GM21515 (cell line): ENCODE measurements at regions not wholly inside any gene's neighbourhood (a gene's known extent, or its start where the extent isn't known, plus 50 kb on each side); places are given as distances from the start of the nearest gene placed in this dataset.
"Not testable (repeated sequence)": the region's sequence is repeated elsewhere in the genome, so short reads cannot be mapped to it uniquely, and the experiment has no call there.

ENCODE experiments used
- ATAC-seq: cut with Tn5 transposase; IDR thresholded peaks from one replicate; pipeline ENCODE4 v1.9.1; 2021; ENCODE audit not compliant: unreplicated experiment

DNA sequence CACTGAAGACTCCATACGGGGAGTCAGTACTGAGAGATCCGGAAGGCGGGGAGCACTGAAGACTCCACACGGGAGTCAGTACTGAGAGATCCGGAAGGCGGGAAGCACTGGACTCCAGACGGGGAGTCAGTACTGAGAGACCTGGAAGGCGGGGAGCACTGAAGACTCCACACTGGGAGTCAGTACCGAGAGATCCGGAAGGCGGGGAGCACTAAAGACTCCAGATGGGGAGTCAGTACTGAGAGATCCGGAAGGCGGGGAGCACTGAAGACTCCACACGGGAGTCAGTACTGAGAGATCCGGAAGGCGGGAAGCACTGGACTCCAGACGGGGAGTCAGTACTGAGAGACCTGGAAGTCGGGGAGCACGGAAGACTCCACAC, 77.2 kb downstream of the DLL1 start:
- not testable (repeated sequence) for ATAC-seq

DNA sequence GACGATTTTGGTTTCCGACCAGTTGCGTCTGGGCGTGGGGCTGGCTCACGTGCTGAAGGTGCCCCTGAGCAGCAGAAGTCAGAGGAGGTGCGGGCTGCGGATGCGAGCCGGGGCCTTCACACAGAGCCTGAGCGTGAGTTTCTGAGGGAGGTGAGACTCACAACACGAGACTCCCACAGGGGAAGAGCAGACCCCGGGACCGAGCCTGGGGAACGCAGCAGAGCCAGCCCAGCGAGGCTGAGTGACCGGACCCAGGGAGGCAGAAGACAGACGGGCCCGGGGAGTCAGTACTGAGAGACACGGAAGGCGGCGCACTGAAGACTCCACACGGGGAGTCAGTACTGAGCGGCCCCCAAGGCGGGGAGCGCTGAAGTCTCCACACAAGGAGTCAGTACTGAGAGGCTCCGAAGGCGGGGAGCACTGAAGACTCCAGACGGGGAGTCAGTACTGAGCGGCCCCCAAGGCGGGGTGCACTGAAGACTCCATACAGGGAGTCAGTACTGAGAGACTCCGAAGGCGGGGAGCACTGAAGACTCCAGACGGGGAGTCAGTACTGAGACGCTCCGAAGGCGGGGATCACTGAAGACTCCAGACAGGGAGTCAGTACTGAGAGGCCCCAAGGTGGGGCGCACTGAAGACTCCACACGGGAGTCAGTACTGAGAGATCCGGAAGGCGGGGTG, 77.8 kb downstream of the DLL1 start:
- ATAC-seq, result no peak

DNA sequence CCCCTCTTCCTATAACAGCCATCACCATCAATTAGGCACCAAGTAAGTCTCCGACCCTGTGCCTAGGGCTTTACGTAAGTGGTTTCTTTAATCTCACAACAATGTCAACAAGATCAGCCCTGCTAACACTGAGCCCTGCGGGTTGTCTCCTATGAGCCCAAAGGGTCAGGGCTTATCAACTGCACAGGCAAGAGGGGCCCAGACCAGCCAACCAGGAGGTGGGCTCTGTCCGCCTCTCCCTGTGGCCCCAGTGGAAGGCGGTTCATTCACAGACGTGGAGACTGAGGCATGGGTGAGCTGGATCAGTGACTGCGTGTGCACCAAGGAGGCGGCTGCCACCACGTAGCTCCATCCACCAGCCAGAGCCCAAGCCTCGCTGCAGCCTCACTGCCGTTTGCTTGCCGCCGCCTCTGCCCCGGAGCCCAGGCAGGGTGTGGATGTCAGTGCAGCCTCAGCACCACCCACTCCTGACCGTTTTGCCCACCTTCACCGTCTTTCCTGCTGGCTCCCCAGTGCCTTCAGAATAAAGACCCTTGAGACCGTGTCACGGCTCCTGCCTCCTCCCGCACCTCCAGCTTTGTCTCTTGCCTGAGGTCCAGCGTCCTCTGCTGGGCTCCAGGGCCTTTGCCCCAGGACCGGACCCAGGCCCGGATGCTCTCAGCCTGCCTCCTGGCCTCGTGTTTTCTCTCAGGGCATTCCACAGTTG, 78.7 kb downstream of the DLL1 start:
- ATAC-seq, result no peak

DNA sequence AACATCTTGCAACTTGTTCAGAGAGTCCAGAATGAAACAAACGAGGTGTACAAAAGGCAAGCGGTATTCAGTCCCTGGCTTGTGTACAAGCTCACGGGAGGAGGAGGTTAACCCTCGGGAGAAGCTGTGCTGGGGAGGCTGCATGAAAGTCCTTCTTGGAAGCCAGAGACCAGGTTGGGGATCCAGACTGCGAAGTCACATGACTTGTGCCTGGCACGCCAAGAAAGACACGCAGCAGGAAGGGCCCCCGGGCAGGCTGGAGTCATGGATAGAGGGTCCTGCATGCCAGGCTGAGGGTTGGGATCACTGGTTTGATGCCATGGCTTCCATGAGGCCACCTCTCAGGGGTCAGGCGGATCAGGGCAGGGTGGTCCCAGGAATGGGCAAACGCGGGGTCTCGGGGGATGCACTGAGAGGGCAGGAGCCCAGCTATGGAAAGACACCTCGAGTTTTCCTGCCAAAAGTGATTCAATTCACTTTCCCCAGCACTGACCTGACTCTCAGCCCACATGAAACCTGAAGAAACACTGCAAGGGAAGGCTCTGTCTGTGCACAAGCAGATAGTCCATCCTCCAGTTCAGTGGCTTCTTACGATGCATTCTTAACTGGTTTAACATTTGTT, 79.4 kb downstream of the DLL1 start:
- no peak for ATAC-seq

DNA sequence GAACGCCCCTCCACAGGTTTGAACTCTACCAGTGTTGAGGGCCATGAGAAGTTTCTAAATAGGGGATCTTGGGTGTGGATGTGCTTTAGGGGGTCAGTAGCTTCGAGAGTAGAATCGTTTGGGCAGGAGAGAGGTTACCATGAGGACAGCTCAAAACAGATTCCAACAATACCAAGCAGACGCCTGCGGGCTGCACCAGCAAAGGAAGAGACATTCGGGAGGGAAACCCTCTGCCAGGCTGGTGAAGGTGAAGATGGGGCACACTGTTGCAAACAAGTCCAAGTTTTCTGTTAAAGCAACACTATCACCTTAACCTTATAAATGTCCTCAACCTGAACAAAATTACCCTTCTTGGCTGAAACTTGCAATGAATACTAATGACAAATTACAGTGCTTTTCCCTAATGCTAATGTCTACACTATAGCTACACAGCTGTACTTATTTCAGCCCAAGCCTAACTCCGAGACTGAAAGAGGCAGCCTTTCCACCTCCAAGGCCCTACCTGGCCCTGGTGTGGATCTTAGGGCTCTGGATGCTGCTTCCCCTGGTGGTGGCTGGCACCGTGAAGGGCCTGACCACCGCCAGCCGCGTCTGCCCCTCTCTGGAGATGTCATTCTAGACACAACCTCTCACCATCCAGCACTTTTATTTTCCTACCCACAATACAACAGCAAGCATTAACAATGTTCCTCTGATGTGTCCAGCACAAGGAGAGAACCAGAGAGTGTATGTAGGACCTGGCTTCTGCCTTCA, 80.1 kb downstream of the DLL1 start:
- no peak for ATAC-seq

DNA sequence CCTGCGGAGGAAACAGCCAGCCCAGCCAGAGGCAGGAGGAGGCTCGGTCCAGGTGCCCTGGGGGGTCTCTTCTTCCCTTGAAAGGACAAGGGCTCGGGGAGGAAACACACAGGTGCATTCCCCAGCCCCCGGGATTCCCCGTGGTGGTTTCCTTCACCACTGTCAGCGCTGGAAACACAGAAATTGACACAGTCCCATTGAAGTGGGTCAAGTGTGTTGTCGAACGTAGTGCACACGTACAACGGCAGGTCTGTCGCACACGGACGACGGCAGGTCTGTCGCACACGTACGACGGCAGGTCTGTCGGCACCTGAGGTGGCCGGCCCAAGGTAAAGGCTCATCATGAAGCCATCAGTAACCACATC, 80.9 kb downstream of the DLL1 start:
- ATAC-seq, result no peak

DNA sequence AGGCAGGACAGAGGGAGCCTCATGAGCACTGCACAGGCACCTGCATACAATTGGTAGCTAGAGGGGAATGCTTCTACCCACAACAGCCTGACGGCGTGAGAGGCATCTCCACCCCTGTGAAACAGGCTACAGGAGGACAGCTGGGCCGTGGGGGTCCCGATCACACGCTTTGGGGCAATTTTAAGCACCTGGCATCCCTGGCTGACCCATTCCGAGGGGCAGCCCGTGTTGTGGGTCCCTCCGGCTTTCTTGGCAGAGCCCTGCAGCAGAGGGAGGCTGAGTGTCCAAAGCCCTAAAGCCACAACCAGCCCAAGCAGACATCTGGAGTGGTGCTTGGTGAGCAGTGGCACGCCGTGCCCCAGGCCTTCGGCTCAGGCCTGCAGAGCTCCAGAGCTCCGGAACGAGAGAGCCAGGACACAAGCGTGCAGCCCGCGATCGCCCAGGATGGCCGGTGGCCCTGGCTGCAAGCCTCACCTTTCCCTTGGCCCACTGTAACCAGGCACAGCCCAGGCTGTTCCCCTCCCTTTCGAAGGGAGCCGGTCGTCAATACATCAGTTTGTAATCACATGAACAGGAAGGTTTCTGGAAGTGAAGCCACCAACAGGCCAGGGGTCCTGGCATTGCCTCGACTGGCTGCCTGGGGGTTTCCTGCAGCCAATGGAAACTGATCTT, 81.4 kb downstream of the DLL1 start:
- no peak for ATAC-seq

DNA sequence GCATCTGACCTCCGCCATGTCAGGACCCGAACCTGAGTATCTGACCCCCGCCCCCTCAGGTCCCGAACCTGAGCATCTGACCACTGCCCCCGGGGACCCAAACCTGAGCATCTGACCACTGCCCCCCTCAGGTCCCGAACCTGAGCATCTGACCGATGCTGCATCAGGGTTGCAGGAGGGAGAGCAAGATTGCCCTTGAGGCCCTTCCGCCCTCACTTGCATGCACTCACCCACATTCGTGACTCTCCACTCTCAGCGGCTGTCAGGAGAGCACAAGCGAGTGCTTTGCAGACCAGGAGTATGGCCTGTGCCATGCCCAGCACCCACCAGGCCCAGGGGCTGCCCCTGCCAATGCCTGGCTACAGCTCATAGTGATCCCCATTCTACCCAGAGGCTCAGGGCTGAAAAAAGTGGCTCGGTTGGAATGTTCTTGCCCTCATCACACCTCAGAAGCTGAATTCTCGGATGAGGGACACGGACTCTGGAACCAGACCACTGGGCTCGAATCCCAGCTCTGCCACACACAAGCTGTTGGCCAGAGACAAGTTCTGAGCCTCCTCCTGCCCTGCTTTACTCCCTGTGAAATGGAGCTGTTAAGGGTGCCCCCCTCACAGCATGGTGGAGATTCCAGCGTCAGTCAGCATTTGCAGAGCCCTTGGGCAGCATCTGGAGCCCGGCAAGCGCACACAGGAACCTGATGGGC, 82.1 kb downstream of the DLL1 start:
- ATAC-seq, result no peak

DNA sequence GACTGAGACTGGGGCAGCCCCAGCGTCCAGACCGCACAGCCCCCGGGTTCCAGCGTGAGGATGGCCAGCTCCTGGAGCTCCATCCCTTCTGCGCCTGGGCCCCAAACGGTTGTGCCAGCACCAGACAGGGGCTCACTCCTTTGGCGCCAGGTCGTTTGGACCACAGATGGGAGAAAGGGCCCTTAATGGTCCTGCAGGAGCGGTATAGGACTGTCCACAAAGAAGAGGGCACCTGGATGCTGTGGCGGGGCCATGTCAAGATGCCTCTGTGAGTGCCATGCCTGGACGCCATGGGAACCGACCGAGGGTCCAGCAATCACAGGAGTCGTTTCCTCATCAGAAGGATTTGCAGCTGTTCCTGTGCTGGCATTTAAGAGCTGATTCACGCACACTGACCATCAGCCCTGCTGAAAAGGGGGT, 82.7 kb downstream of the DLL1 start:
- no peak for ATAC-seq

DNA sequence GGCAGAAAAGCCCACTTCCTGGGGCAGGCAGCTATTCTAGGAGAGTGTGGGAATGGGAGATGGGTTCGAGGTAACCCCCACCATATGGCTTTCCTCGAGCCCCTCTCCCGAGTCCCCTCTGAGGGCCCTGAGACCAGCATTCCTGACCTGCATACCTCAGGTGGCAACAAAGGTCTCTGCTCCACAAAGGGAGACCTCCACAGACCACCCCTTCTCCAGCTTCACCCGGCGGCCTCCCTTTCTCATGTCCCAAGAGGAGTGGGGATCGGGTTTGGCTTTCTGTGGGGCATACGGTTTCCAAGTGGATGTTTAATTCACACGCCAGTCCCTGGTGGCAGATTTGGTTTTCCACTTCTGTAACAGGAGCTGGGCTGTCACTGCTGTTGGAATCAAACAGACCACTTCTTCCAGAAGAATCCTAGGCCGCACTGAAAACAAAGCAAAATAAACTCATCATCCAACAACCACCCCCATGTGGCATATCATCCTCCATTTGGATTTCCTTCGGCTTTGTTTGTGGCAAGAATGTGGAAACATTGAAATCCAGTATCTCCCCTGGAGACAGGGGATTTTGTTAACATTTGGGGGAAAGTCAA, 83.2 kb downstream of the DLL1 start:
- no peak for ATAC-seq

DNA sequence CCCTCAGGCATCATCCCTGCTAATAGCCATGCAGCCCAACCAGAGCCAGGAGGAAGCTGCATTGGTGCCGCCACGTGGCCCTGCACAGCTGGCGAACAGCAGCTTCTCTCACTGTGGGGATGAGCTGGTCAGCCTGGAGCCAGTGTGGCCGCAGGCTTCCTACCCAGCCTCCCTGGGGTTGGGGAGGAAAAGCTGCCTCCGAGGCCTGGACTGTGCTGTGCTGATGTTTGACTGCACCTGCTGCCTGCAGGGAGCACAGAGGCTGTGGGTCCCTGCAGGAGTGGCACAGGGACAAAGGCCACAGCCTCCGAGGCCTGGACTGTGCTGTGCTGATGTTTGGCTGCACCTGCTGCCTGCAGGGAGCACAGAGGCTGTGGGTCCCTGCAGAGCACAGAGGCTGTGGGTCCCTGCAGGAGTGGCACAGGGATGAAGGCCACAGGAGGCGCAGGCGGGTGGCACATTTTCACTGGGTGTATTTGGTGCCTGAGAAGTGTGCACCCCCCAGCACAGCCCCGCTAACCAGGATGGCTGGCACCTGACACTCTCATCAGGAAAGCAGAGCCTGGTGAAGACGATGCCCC, 83.9 kb downstream of the DLL1 start:
- no peak for ATAC-seq

DNA sequence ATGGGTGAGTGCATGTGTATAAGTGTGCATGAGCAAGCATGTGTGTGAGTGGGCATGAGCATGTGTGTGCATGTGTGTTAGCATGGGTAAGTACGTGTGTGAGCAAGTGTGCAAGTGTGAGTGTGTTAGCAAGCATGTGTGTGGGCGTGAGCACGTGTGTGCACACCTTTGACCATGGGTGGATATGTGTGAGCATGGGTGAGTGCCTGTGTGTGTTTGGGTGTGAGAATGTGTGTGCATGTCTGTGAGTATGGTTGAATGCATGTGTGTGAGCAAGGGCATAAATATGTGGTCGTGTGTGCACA, 84.6 kb downstream of the DLL1 start:
- no peak for ATAC-seq

DNA sequence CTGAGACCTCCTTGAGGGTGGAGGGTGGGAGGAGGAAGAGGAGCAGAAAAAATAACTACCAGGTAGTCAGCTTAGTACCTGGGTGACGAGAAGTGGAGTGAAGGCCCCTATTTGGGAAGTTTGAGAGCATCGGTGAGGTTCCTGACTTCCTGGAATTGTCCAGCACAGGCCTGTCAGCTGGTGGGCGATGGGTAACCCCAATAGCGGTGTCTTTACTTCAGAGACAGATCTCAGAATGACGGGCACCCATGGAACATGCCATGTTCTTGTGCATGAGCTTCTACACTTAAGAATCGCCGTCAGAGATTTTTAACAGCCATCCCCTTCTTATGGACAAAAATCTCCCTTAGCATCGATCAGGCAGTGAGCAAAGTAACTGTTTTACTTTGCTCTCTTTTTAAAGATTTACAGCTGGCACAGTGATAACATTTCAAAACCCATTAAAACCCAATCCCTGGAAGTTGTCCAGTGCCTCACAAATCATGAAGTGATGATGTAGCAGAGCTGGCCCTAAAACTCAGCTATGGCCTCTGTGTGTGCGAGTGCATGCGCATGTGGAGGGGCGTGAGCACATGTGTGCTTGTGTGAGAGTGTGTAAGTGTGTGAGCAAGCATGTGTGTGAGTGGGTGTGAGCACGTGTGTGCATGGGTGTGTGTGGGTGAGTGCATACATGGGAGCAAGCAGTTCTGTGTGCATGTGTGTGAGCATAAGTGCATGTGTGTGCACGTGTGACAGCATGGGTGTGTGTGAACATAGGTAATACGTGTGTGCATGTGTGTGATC, 85.2 kb downstream of the DLL1 start:
- no peak for ATAC-seq

DNA sequence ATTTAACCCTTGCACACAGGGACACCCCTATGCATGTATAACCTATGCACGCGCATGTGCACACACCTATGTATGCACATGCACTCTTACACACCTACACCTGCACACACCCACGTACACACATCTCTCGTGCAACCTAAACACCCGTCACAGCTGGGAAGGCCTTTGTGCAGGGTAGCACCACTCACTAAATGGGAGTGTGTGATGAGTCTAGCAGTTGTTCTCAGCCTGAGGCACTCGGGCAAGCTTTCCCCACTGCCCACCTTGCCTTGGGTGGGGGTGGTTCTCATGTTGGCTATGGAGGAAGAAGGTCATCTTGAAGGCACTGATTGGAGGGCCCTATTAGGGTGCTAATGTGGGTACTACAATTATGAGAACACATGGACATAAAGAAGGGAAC, 85.8 kb downstream of the DLL1 start:
- ATAC-seq, result no peak

DNA sequence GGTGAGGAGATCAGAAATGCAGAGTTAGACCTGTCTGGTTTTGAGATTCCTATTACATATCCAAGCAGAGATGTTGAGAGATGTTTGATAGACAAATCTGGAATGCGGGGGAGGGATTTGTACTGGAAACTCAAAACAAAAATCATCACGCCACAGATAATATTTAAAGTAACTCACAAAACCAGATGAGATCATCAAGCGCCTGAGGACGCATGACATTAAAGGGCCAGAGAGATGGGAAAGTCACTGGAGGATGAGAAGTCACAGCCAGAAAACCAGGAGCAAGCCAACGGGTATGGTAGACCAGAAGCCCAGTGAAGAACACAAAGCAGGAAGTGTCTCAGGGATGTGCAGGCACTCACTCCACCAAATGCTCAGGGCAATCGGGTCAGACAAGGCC, 87.7 kb downstream of the DLL1 start:
- ATAC-seq, result no peak

DNA sequence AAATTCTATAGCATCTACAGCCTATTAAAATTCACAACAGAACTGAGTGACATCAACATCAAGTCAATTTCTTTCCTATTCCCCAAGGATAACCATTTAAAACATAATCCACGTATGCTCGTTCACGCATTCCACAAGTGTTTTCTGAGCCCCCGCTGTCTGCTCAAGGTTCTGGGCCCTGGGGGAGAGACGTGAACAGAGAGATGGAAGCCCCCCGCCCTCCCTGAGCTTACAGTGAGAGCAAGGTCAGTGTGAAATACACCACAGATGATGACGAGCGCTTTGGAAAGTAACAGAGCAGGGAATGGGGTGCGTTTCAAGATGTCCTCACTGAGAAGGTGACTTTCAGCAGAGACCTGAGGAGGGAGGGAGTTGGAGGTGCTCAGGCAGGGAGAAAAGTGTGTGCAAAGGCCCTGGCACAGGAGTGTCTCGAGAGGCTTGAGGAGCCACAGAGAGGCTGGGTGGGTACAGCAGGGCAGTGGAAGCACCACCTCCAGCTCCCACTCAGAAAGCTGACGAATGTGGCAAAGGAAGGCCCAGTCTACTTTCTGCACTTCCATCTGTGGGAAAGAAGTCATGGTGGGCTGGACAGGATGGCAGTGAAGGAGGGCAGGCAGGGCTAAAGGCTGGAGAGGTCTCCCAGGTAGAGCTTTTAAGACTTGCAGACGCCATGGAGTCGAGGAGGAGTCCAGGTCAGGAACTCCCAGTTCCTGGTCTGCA, 88.3 kb downstream of the DLL1 start:
- ATAC-seq, result no peak

DNA sequence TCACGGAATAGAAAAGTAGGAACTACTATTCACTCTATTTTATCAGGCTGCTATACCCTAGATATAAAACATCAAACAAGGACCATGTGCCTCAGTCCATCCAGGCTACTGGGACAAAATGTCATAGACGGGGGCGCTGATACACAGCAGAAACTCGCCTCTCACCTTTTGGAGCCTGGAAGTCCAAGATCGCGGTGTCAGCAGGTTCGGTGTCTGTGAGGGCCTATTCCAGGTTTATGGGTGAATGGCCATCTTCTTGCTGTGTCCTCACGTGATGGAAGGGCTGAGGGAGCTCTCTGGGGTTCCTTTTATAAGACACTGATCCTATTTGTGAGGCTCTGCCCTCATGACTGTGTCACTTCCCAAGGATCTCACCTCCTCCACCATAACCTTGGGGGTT, 89.5 kb downstream of the DLL1 start:
- ATAC-seq, result no peak

DNA sequence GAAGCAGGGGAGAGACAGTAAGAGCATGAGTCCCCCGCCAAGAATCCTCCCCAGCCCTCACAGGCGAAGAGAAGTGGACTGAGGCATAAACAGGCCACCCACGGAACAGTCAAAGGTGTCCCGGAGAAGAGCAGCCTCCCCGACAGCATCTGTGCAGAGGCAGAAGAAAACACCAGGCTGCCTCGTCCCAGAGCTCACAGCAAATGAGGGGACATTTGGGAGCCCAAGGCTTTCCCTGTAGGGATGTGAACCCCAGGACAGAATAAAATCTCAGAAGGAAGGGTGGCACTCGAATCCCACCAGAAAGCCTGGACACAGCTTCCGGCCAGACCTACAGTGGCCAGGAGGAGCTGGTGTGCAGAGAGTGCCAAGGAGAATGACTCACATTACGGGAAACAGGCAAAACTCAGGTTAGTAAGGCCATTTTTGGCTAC, 90.4 kb downstream of the DLL1 start:
- ATAC-seq, result no peak

DNA sequence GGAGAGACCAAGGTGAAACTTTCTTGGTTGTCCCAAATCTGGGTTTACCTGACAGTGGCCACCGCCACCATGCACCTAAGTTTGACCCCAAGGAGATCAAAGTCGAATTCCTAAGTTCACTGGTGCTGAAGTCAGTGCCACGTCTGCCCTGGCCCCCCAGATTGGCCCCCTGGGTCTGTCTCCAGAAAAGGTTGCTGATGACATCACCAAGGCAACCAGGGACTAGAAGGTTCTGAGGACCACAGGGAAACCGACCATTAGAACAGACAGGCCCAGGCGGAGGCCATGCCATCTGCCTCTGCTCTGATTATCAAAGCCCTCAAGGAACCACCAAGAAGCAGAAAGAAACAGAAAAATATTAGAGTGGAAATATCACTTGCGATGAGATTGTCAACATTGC, 91.2 kb downstream of the DLL1 start:
- no peak for ATAC-seq
